HL-60/S4 treated with retinoic acid at 250 ng/mL for 4 days and 3 days (cell line): ENCODE measurements at regions not wholly inside any gene's neighbourhood (a gene's known extent, or its start where the extent isn't known, plus 50 kb on each side); places are given as distances from the start of the nearest gene placed in this dataset.

Experiments
- in situ Hi-C: fragments of 300-500 bp; cut with MboI; formaldehyde crosslinking; loops from 2 replicates; pipeline ENCODE4 v1.7.0; 2022; ENCODE audit warnings: low sequenced_read_pairs

DNA sequence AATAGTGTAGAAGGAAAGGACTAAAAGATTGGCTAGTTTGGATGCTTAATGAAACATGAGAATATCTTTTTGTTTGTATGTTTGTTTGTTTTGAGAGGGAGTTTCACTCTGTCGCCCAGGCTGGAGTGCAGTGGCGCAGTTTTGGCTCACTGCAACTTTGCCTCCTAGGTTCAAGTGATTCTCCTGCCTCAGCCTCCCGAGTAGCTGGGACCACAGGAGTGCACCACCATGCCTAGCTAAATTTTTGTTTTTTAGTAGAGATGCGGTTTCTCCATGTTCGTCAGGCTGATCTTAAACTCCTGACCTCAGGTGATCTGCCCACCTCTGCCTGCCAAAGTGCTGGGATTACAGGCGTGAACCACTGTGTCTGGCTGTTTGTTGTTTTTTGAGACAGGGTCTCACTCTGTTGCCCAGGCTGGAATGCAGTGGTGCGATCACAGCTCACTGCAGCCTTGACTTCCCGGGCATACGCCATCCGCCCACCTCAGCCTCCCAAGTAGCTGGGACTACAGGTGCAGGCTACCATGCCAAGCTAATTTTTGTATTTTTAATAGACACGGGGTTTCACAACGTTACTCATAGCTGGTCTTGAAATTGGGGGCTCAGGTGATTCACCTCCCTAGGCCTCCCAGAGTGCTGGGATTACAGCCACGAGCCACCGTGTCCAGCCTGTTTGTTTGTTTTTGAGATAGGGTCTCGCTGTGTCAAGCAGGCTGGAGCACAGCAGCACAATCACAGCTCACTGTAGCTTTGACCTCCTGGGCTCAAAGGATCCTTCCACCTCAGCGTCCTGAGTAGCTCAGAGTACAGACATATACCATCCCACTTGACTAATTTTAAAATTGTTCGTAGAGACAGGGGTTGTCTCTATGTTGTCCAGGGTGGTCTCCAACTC lies 209.2 kb downstream of the MYCN start:
- in situ Hi-C loops = no loop called here

- in situ Hi-C loops = no loop called here
Measured at GRCh38 chr2:16148632-16149348, 208.4 kb downstream of the MYCN start.

DNA sequence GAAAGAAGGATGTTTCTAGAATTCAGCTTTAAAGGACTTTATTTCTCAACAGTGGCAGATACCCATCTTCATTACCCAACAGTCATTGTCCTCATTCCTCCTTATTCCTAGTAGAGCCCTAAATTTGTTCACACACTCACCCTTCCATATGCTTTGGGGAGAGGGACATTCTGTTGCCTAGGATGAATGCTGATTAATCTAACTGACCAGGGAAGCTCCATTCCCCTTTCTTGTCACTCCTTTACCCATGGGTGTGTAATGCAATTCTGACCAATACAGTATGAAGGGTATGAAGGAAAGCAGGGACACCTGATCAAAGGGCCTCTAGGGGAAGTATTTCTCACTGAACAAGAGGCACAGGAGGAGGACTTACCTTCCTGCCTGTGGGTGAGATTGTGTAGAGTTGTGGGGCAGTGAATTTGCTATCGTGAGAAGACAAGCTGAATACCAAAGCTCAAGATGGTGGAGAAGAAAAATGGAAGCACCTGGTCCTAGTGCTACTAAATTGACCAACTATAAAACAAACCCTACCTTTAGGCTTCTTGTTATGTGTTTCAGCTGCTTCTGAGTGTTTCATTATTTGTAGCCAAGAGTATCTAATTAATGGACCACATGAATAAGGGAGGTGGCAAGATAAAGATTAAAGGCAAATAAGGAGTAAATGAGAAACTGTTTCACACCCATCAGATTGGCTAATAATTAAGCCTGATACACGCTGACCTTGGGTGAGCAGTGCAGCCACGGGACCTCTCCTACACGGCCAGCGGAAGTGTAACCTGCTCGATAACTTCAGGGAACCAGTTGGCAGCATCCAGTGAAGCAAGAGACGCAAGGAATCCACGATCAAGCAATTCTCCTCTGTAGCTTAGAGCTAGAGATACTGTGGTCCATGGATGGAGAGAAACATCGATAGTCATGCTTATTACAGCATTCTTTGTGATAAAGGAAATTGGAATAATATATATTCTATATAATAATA lies 202.3 kb downstream of the MYCN start:
- in situ Hi-C loops = no loop called here

GRCh38 chr2:16141641-16141921 lies 201.2 kb downstream of the MYCN start:
- in situ Hi-C loops = no loop called here

GRCh38 chr2:16140771-16141640 lies 200.7 kb downstream of the MYCN start:
- in situ Hi-C loops = no loop called here

GRCh38 chr2:16139663-16140615 lies 199.6 kb downstream of the MYCN start:
- in situ Hi-C loops = no loop called here

DNA sequence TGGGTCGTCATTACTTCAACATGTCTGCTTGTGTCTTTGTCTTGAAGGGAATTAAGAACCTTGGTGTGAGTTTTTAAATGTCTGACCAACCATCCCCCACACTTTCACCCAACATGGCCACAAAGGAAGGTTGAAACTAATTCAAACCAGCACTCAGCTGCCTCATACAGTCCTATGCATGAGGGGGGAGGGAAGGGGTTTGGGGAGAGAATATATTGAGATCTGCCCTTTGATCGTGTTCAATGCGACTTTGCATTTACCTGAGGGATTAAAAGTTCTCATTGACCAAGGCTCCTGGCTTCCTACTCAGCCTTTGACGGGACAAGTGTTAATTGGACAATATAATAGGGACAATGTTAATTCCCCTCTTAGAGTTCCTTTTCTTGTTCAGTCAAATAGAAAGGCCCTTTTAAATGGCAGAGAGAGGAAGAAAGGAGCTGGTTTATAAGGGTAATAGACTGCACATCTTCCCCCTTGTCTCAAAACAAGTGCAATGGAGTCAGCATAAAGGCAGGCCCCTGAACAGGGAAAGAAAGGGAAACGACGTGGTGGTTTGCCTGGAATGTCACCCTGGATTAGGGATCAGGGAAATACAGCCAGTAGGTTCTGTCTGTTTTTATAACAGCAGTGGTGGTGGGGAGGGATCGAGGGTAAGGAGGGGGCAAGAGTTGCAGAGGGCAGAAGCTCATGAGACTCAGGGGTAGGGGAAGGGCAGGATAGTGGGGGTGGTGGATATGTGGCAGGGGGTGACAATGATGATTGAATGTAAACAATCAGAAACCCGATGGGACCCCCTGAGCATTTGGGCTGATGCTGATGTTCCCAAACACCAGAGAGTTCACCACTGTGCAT lies 198.7 kb downstream of the MYCN start:
- in situ Hi-C loops = no loop called here

- in situ Hi-C loops = no loop called here
Measured at GRCh38 chr2:16137080-16137755, 196.9 kb downstream of the MYCN start.

DNA sequence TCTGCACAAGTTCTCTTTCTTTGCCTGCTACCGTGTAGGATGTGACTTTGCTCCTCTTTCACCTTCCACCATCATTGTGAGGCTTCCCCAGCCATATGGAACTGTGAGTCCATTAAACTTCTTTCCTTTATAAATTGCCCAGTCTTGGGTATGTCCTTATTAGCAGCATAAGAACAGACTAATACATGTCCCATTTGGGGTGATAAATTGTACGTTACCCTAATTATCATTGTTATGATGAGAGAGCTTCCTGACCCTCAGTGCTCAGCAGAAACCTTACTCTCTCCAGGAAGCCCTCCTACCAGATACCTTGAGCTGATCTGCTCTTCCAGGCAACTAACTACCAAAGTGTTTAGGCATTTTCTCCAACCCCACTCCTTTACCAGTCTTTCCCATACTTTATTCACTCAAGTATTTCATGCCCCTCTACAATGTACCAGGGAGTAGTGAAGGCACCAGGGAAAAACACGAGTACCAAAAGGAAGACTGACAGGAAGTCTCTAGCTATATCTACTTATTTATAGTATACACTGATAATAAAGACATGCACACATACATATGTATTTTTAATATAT lies 196.2 kb downstream of the MYCN start:
- in situ Hi-C loops = no loop called here

GRCh38 chr2:16135913-16136310 lies 195.6 kb downstream of the MYCN start:
- in situ Hi-C loops = no loop called here

GRCh38 chr2:16135196-16135912 lies 195.0 kb downstream of the MYCN start:
- in situ Hi-C loops = no loop called here

- in situ Hi-C loops = no loop called here
Measured at GRCh38 chr2:16134436-16135165, 194.3 kb downstream of the MYCN start.

- in situ Hi-C loops = no loop called here
Measured at GRCh38 chr2:16130906-16131400, 190.6 kb downstream of the MYCN start.

GRCh38 chr2:16130541-16130880 lies 190.2 kb downstream of the MYCN start:
- in situ Hi-C loops = no loop called here

- in situ Hi-C loops = no loop called here
Measured at GRCh38 chr2:16129716-16130540, 189.6 kb downstream of the MYCN start.
